Neutrophil (primary cell): ENCODE measurements at regions not wholly inside any gene's neighbourhood (a gene's known extent, or its start where the extent isn't known, plus 50 kb on each side); places are given as distances from the start of the nearest gene placed in this dataset.

ENCODE experiments used
- H3K27ac ChIP-seq: fragments of 200-600 bp; sonication (generic); 2 replicates; pipeline ENCODE4 v1.5.1; 2016; ENCODE audit warnings: mild to moderate bottlenecking, moderate library complexity
- H3K27me3 ChIP-seq: fragments of 200-600 bp; sonication (generic); 2 replicates; pipeline ENCODE4 v1.6.0; 2016; ENCODE audit warnings: mild to moderate bottlenecking
- H3K36me3 ChIP-seq: fragments of 200-600 bp; sonication (generic); 2 replicates; pipeline ENCODE4 v1.5.1; 2017
- H3K4me1 ChIP-seq, 2 experiments: fragments of 200-600 bp in 1 of 2; sonication (generic) in 1 of 2; 1 replicate in 1 of 2; 2 replicates in 1 of 2; pipeline versions ENCODE4 v1.5.1 to v1.6.1; 2013 to 2016; ENCODE audit warnings: low read depth in 1 of 2, low read length in 1 of 2, mild to moderate bottlenecking in 1 of 2, moderate library complexity in 1 of 2; ENCODE audit not compliant: control insufficient read depth in 1 of 2, insufficient read depth in 1 of 2
- H3K4me3 ChIP-seq, 2 experiments: fragments of 200-600 bp in 1 of 2; sonication (generic) in 1 of 2; 1 replicate in 1 of 2; 2 replicates in 1 of 2; pipeline ENCODE4 v1.5.1; 2013 to 2016; ENCODE audit warnings: low read depth in 1 of 2, low read length in 1 of 2, mild to moderate bottlenecking in 1 of 2, moderate library complexity in 1 of 2
- H3K9me3 ChIP-seq: fragments of 200-600 bp; sonication (generic); 2 replicates; pipeline ENCODE4 v1.5.1; 2016
- CTCF ChIP-seq: fragments of 200-600 bp; sonication (generic); IDR thresholded peaks from 2 replicates; pipeline ENCODE4 v1.5.1; 2016; ENCODE audit warnings: antibody characterized with exemption

GRCh38 chr18:46319783-46320182 lies 215.6 kb downstream of the HAUS1 start:
- no peak for TF ChIP-seq CTCF
- Histone ChIP-seq H3K36me3 (no peaks in the 10 kb centered on the region), H3K4me1 (peaks cover 7 to 9% of the 10 kb centered on the region in 2 experiments), H3K4me3 (no peak overlapping the region), H3K27ac (no peak overlapping the region), H3K27me3 (no peaks in the 10 kb centered on the region), H3K9me3 (no peaks in the 10 kb centered on the region)

- Histone ChIP-seq H3K4me3 (no peak overlapping the region), H3K27me3 (no peaks in the 10 kb centered on the region), H3K27ac (no peak overlapping the region), H3K36me3 (no peaks in the 10 kb centered on the region), H3K9me3 (no peaks in the 10 kb centered on the region), H3K4me1 (peaks cover 7 to 10% of the 10 kb centered on the region in 2 experiments)
- TF ChIP-seq CTCF = no peak
Observed at GRCh38 chr18:46320297-46320696, 216.1 kb downstream of the HAUS1 start.

GRCh38 chr18:46320928-46321711 lies 216.9 kb downstream of the HAUS1 start:
- no peaks in the 10 kb centered on the region for H3K9me3 ChIP-seq
- no peaks in the 10 kb centered on the region for H3K36me3 ChIP-seq
- TF ChIP-seq CTCF = no peak
- peaks cover 7 to 10% of the 10 kb centered on the region in 2 experiments for H3K4me1 ChIP-seq
- no peaks in the 10 kb centered on the region for H3K27me3 ChIP-seq
- no peak overlapping the region for H3K27ac ChIP-seq
- H3K4me3 ChIP-seq = no peak overlapping the region

GRCh38 chr18:46321955-46322354 lies 217.8 kb downstream of the HAUS1 start:
- no peak overlapping the region for H3K27ac ChIP-seq
- peaks cover 7 to 10% of the 10 kb centered on the region in 2 experiments for H3K4me1 ChIP-seq
- H3K9me3 ChIP-seq = no peaks in the 10 kb centered on the region
- no peaks in the 10 kb centered on the region for H3K36me3 ChIP-seq
- no peak overlapping the region for H3K4me3 ChIP-seq
- TF ChIP-seq CTCF = no peak
- H3K27me3 ChIP-seq = no peaks in the 10 kb centered on the region

- TF ChIP-seq CTCF = no peak
- no peaks in the 10 kb centered on the region for H3K36me3 ChIP-seq
- H3K4me3 ChIP-seq = no peak overlapping the region
- no peaks in the 10 kb centered on the region for H3K27me3 ChIP-seq
- H3K27ac ChIP-seq = no peak overlapping the region
- no peaks in the 10 kb centered on the region for H3K9me3 ChIP-seq
- peaks cover 7 to 10% of the 10 kb centered on the region in 2 experiments for H3K4me1 ChIP-seq
Observed at GRCh38 chr18:46322411-46322891, 218.3 kb downstream of the HAUS1 start.
